ENCODE measurements at regions not wholly inside any gene's neighbourhood (a gene's known extent, or its start where the extent isn't known, plus 50 kb on each side); places are given as distances from the start of the nearest gene placed in this dataset.

GRCh38 chr3:135806317-135806716 is 159.2 kb upstream of the PPP2R3A start:
- no peak for DNase-seq

GRCh38 chr3:135807879-135808278 is 157.6 kb upstream of the PPP2R3A start:
- no peak for DNase-seq

- DNase-seq: no peak
These were observed 156.4 kb upstream of the PPP2R3A start for GRCh38 chr3:135809021-135809634.

GRCh38 chr3:135811651-135812050 is 153.9 kb upstream of the PPP2R3A start:
- no peak for DNase-seq

- no peak for DNase-seq
These were observed 153.5 kb upstream of the PPP2R3A start for GRCh38 chr3:135812057-135812456.

GRCh38 chr3:135834465-135834864 is 131.1 kb upstream of the PPP2R3A start:
- DNase-seq: no peak

- no peak for DNase-seq
These were observed 127.4 kb upstream of the PPP2R3A start for GRCh38 chr3:135837977-135838631.

GRCh38 chr3:135840436-135840835 is 125.1 kb upstream of the PPP2R3A start:
- DNase-seq: no peak

GRCh38 chr3:135844386-135844785 is 121.1 kb upstream of the PPP2R3A start:
- no peak for DNase-seq

GRCh38 chr3:135848051-135848450 is 117.5 kb upstream of the PPP2R3A start:
- DNase-seq: no peak

- no peak for DNase-seq
These were observed 115.7 kb upstream of the PPP2R3A start for GRCh38 chr3:135849827-135850226.

- DNase-seq: no peak
These were observed 114.1 kb upstream of the PPP2R3A start for GRCh38 chr3:135851201-135852081.

GRCh38 chr3:135853981-135854380 is 111.5 kb upstream of the PPP2R3A start:
- no peak for DNase-seq

- no peak for DNase-seq
These were observed 104.8 kb upstream of the PPP2R3A start for GRCh38 chr3:135860761-135861160.

- no peak for DNase-seq
These were observed 103.2 kb upstream of the PPP2R3A start for GRCh38 chr3:135862361-135862760.

GRCh38 chr3:135864060-135864459 is 101.5 kb upstream of the PPP2R3A start:
- no peak for DNase-seq

- no peak for DNase-seq
These were observed 100.4 kb upstream of the PPP2R3A start for GRCh38 chr3:135865085-135865484.

- DNase-seq: no peak
These were observed 100.0 kb upstream of the PPP2R3A start for GRCh38 chr3:135865553-135865952.

GRCh38 chr3:135867911-135868310 is 97.6 kb upstream of the PPP2R3A start:
- DNase-seq: no peak

- DNase-seq: no peak
These were observed 96.7 kb upstream of the PPP2R3A start for GRCh38 chr3:135868801-135869200.

GRCh38 chr3:135869439-135870105 is 96.0 kb upstream of the PPP2R3A start:
- no peak for DNase-seq

- no peak for DNase-seq
These were observed 94.2 kb upstream of the PPP2R3A start for GRCh38 chr3:135871311-135871710.

GRCh38 chr3:135874035-135874434 is 91.5 kb upstream of the PPP2R3A start:
- no peak for DNase-seq

Measured in effector CD8-positive, alpha-beta T cell (primary cell).